Spinal cord (tissue), 9 donors: ENCODE measurements at regions not wholly inside any gene's neighbourhood (a gene's known extent, or its start where the extent isn't known, plus 50 kb on each side); places are given as distances from the start of the nearest gene placed in this dataset.
A peak's percentile ranks its signal among the peaks of the same experiment; 100 is the strongest.
"Not testable (repeated sequence)": the region's sequence is repeated elsewhere in the genome, so short reads cannot be mapped to it uniquely, and the experiment has no call there.

ENCODE experiments used
- DNase-seq, 6 donors: peaks; one replicate each; pipeline versions ENCODE4 v3.0.0 to v3.0.0-alpha.2; 2013 to 2015; ENCODE audit warnings: low spot score in 6 of 6, low read depth in 4 of 6
- H3K27ac ChIP-seq: one replicate; pipeline ENCODE4 v1.5.1; 2013; ENCODE audit warnings: low read depth, low read length, control low read depth
- H3K27me3 ChIP-seq: one replicate; pipeline ENCODE4 v1.6.1; 2013; ENCODE audit warnings: low read length; ENCODE audit not compliant: control insufficient read depth, insufficient read depth
- H3K36me3 ChIP-seq: one replicate; pipeline ENCODE4 v1.6.1; 2013; ENCODE audit warnings: low read length; ENCODE audit not compliant: control insufficient read depth, insufficient read depth
- H3K4me1 ChIP-seq: one replicate; pipeline ENCODE4 v1.6.1; 2013; ENCODE audit warnings: low read length; ENCODE audit not compliant: control insufficient read depth, insufficient read depth
- H3K4me3 ChIP-seq: one replicate; pipeline ENCODE4 v1.5.1; 2013; ENCODE audit warnings: low read depth, low read length, control low read depth
- H3K9me3 ChIP-seq: one replicate; pipeline ENCODE4 v1.6.1; 2013; ENCODE audit warnings: low read length; ENCODE audit not compliant: control insufficient read depth, insufficient read depth
- WGBS: methylation state at CpG from one replicate; pipeline ENCODE4 v1.1.5; 2013; ENCODE audit warnings: missing lambda C conversion rate; ENCODE audit not compliant: insufficient coverage; 5-methylcytosine and 5-hydroxymethylcytosine counted together
- donor health status: healthy.

- no CpG with 5 or more reads among the region's 6 CpGs for WGBS
- peak in 4 of 6 donors; percentile 15 to 84 (median 46) for DNase-seq
- no peaks in the 10 kb centered on the region for H3K36me3 ChIP-seq
- no peak overlapping the region for H3K4me3 ChIP-seq
- H3K4me1 ChIP-seq = no peaks in the 10 kb centered on the region
- no peaks in the 10 kb centered on the region for H3K9me3 ChIP-seq
- no peak overlapping the region for H3K27ac ChIP-seq
- no peaks in the 10 kb centered on the region for H3K27me3 ChIP-seq
Observed at GRCh38 chr5:166906991-166907713, 1384.3 kb upstream of the WWC1 start.

- no peaks in the 10 kb centered on the region for H3K4me1 ChIP-seq
- H3K27me3 ChIP-seq = no peaks in the 10 kb centered on the region
- H3K36me3 ChIP-seq = no peaks in the 10 kb centered on the region
- H3K9me3 ChIP-seq = no peaks in the 10 kb centered on the region
- no peak overlapping the region for H3K27ac ChIP-seq
- DNase-seq = no peak
- H3K4me3 ChIP-seq = no peak overlapping the region
Observed at GRCh38 chr5:166909040-166909439, 1382.4 kb upstream of the WWC1 start.

GRCh38 chr5:166909926-166910325, 1381.5 kb upstream of the WWC1 start:
- H3K9me3 ChIP-seq = no peaks in the 10 kb centered on the region
- H3K4me1 ChIP-seq = no peaks in the 10 kb centered on the region
- H3K4me3 ChIP-seq = no peak overlapping the region
- no peaks in the 10 kb centered on the region for H3K27me3 ChIP-seq
- DNase-seq = no peak
- no peaks in the 10 kb centered on the region for H3K36me3 ChIP-seq
- 83% methylated on average over 1 of the region's 2 CpGs for WGBS
- H3K27ac ChIP-seq = no peak overlapping the region

- no peaks in the 10 kb centered on the region for H3K36me3 ChIP-seq
- no peaks in the 10 kb centered on the region for H3K4me1 ChIP-seq
- DNase-seq = no peak
- 60% methylated on average over 1 of the region's 3 CpGs for WGBS
- no peak overlapping the region for H3K27ac ChIP-seq
- H3K9me3 ChIP-seq = no peaks in the 10 kb centered on the region
- H3K4me3 ChIP-seq = no peak overlapping the region
- H3K27me3 ChIP-seq = no peaks in the 10 kb centered on the region
Observed at GRCh38 chr5:166910995-166911394, 1380.5 kb upstream of the WWC1 start.

GRCh38 chr5:166916021-166916420, 1375.4 kb upstream of the WWC1 start:
- no peak for DNase-seq
- no peaks in the 10 kb centered on the region for H3K4me1 ChIP-seq
- H3K36me3 ChIP-seq = no peaks in the 10 kb centered on the region
- H3K27ac ChIP-seq = no peak overlapping the region
- WGBS = 100% methylated on average over 1 of the region's 4 CpGs
- H3K27me3 ChIP-seq = no peaks in the 10 kb centered on the region
- H3K9me3 ChIP-seq = no peaks in the 10 kb centered on the region
- H3K4me3 ChIP-seq = no peak overlapping the region

GRCh38 chr5:166926138-166926537, 1365.3 kb upstream of the WWC1 start:
- no peak for DNase-seq
- Histone ChIP-seq H3K9me3 (peaks cover 1% of the 10 kb centered on the region), H3K4me1 (no peaks in the 10 kb centered on the region), H3K4me3 (no peak overlapping the region), H3K27me3 (no peaks in the 10 kb centered on the region), H3K36me3 (no peaks in the 10 kb centered on the region), H3K27ac (no peak overlapping the region)
- WGBS = 95% methylated on average over 9 of the region's 11 CpGs

GRCh38 chr5:166926806-166927475, 1364.5 kb upstream of the WWC1 start:
- not testable (repeated sequence) for H3K9me3 ChIP-seq, H3K27me3 ChIP-seq, DNase-seq, H3K27ac ChIP-seq, H3K36me3 ChIP-seq, H3K4me1 ChIP-seq, H3K4me3 ChIP-seq
- WGBS = 98% methylated on average over 48 of the region's 48 CpGs

GRCh38 chr5:166936351-166936750, 1355.1 kb upstream of the WWC1 start:
- Histone ChIP-seq H3K36me3 (no peaks in the 10 kb centered on the region), H3K27me3 (no peaks in the 10 kb centered on the region), H3K4me3 (no peak overlapping the region), H3K27ac (no peak overlapping the region), H3K4me1 (no peaks in the 10 kb centered on the region), H3K9me3 (no peaks in the 10 kb centered on the region)
- 98% methylated on average over 18 of the region's 22 CpGs for WGBS
- no peak for DNase-seq

- Histone ChIP-seq H3K9me3 (peaks cover 2% of the 10 kb centered on the region), H3K27me3 (no peaks in the 10 kb centered on the region), H3K4me1 (no peaks in the 10 kb centered on the region), H3K36me3 (no peaks in the 10 kb centered on the region), H3K4me3 (no peak overlapping the region), H3K27ac (no peak overlapping the region)
- 44% methylated on average over 1 of the region's 2 CpGs for WGBS
- peak in 1 of 6 donors; percentile 3 for DNase-seq
Observed at GRCh38 chr5:166938071-166938470, 1353.4 kb upstream of the WWC1 start.

- H3K27me3 ChIP-seq = no peaks in the 10 kb centered on the region
- peaks cover 6% of the 10 kb centered on the region for H3K9me3 ChIP-seq
- no peaks in the 10 kb centered on the region for H3K4me1 ChIP-seq
- DNase-seq = no peak
- no peaks in the 10 kb centered on the region for H3K36me3 ChIP-seq
- no CpG with 5 or more reads among the region's 1 CpG for WGBS
- no peak overlapping the region for H3K27ac ChIP-seq
- H3K4me3 ChIP-seq = no peak overlapping the region
Observed at GRCh38 chr5:166942948-166943347, 1348.5 kb upstream of the WWC1 start.
